Effector CD4-positive, alpha-beta T cell (primary cell): ENCODE measurements at regions not wholly inside any gene's neighbourhood (a gene's known extent, or its start where the extent isn't known, plus 50 kb on each side); places are given as distances from the start of the nearest gene placed in this dataset.

Experiments
- DNase-seq: peaks from one replicate; pipeline ENCODE4 v3.0.0-alpha.2; 2020

DNA sequence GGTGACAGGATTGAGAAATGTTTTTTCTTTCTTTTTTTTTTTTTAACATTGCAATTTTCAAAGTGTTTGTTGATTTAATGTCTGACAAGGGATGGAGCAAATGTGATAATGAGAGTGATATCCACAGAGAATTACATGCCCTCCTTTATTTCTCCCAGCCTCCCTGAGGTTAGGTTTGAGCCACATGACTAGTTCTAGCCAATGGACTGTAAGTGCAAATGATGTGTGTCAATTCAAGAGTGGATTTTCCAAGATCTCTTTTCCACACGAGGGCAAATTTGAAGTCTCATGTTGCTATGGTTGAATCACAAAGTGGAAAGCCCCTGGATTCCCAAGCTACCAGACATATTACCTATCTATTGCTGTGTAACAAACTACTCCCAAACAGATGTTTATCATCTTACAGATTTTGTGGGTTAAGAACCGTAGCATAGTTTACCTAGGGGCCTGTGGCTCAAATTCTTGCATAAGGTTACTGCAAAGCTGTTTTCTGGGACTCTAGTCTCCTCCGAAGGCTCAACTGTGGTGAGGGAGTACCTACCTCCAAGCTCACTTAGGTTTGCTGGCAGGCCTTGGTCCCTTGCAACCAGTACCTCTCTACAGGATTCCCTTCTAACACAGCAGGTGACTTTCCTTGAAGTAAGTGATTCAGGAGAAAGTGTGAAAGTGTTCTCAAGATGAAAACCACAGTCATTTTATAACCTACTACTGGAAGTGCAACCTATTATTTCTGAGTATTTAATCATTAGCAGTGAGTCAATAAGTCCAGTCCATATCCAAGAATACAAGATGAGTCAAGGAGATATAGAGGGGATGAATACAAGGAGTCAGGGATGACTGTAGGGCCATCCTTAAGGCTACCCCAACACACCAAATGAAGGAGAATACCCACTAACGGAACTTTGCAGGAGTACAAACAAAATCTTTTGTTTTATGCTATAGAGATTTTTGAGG lies 533.6 kb downstream of the PTPRC start:
- DNase-seq = no peak

DNA sequence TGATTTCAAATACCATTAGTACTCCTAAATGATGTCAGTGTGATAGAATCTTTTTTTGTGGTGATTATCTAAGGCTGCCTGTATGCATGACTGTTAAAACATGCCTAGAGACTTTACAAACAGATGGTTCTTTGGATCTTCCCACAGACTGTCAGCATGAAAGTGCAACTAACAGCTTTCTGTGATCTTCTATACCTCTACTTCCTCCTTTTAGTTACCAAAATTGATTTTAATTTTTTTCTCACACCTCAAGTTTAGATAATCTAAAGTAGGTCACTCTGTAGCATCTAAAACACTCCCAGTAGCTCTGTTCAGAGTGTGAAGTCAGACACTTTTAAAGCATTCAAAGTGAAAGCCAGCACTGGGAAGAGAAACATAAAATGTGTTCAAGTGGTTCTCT lies 534.5 kb downstream of the PTPRC start:
- no peak for DNase-seq

DNA sequence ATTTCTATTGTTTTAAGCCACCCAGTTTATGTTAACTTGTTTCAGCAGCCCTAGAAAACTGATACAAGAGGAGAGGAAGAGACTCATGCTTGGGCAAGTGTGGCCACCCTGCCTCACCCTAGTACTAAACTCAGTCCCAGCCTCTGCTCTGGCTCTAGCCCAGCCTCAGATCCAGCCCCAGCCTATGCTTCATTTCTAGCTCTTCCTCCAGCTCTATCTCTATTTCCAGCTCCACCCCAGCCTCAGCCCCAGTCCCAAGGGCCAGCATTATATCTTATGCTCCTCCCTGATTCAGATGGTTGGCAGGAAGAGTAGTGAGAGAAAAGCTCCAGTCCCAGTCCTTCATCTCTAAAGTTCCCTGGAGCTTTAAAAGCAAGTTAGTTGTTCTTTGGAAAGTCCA lies 535.5 kb downstream of the PTPRC start:
- no peak for DNase-seq

DNA sequence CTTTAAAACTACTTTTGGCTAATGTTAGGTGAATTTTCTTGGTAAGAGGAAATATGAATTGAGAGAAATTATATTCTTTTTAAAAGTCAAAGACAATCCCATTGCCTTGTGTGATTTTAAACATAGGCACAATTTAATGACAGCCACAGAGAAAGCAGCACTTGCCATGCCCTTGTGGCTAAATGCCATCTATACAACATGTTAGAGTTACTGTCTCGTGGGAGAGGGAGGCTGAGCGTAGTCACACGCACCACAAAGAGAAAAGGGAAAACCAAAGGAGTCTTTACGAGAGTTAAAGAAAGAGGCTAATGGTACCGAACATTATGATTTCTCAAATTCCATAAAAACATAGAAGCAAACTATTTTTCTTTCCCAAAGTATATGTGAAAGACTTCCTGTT lies 537.9 kb downstream of the PTPRC start:
- DNase-seq = no peak

DNA sequence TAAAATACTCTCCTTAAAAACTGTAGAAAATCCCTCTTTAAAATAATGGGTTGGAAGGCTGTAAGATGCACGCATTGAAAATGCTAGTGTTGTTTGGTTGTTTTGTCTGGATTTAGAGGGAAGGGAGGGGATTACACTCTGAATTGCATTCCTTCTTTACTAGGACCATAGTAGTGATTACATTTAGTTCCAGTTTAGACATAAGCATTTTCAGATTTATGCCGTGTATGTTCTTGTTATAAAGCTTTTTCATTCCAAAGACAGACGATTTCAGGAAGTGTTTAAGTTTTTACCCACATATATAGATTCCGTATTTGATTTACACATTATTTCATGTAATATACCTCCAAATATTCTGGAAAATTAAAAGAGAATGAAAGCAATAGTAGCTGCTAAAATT lies 538.4 kb downstream of the PTPRC start:
- no peak for DNase-seq

DNA sequence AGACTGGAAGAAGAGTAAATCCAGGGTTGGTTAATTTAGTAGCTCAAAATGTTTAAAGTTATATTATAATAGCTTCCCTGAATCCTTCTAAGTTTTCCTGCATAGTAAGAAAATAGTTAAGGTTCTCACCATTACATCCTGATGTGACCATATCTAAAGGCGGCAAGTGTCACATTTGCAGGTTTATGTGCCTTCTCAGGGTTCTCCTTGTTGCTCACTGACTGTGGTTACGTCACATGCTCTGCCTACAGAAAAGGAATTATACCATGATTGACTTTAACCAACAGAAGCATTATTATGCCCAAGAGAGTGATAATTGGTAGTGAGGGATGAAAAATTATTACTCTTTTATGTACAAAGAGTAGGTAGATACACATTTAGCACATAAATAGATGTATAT lies 539.8 kb downstream of the PTPRC start:
- DNase-seq = no peak

DNA sequence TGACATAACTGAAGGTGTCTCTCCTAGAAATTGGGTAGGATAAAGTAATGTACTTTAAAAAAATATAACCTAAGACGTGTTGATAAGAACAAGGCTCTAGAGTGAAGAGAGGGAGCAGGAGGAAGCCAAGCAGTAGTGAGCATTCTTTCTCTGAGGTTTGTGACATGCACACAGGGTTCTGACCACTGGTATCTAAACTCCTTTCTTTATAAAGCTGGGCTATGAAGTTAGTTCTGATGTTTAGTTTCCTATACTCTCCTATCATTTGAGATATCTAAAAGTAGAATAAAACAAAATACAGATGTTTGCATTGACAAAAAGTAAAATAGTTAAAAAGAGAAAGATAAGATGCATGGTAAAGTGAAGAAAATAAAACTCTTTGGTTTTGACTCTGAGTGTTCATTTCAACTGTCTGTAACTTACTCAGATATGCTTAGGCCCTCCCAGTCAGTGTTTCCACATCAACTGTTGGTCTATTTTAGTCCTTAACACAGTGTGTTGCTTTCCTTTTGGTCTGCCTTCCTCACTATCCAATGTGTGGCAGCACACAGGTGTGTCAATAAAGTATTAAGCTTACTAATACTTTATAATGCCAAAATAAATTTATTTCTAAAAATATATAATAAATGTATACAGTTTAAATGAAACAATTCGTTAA lies 543.5 kb downstream of the PTPRC start:
- DNase-seq = no peak

DNA sequence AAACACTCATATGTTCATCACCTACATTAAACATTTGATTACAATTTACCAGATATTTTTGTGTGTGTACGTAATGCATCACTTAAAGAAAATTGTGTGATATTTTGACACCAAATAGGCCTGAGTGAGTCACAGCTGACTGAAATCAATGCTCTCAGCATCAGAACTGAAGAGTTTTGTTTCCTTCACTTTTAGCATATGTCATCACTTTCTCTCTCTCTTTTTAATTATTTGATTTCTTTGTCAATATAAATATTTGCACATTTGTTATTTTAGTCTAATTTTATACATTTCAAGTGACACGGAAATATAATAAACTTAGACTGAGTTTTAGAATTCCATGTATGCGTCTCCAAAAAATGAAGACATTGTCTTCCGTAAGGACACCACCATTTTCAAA lies 545.3 kb downstream of the PTPRC start:
- no peak for DNase-seq

DNA sequence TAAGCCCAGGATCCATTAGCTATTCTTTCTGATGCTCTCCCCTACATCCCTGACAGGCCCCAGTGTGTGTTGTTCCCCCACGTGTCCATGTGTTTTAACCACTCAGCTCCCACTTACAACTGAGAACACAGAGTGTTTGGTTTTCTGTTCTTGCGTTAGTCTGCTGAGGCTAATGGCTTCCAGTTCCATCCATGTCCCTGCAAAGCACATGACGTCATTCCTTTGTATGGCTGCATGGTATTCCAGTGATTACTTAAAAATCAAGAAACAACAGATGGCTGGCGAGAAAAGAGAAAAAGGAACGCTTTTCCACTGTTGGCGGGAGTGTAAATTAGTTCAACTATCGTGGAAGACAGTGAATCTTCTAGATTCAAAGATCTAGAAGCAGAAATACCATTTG lies 556.0 kb downstream of the PTPRC start:
- DNase-seq = no peak

DNA sequence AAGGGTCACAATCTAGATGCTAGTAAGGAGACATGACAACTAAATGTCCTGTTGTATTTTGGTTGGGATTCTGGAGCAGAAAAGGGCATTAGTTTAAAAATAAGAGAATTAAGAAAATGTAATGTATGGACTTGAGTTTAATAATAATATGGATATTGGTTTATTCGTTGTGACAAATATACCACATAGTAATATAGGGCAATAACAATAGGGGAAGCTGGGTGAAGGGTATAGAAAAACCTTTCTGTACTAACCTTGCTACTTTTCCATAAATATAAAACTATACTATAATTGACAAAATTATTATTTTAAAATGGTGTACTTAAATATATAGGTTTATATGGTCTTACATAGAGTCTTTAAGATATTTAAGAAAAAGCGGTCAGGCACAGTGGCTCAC lies 558.9 kb downstream of the PTPRC start:
- DNase-seq = no peak

DNA sequence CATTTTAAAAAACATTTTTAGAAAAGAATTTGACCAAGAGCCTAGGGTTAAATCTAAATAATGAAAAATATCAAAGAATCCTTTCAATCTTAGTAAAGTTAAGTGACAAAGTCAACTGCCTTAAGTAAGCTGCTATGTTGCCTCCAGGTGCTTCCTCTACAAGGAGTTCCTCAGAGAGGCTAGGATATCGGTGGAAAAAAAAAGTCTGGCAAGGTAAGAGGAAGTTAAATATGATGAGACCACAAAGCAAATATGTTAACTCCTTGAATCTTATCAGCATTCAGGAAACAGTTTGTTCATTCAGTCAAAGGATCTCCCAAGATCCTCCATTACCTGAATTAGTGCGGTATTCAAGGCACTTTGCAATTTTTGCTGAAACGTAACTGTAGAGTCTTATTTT lies 563.5 kb downstream of the PTPRC start:
- DNase-seq = no peak

DNA sequence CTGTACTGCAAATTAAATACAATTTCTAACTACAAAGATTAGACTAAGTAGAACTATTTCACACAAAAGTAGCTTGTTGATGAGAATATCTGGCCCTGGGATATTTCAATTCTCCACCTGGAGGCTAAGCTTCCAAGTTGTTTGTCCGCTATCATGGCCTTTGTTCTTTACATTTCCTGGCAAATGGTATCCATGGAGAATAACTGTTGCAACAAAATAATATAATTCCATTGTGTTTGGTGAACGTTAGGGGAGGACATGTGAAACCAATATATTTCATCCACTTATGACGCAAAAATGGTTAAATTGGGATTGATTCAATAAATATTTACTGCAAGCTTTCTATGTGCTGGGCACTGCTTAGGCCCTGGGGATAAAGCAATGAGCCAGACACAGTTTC lies 565.4 kb downstream of the PTPRC start:
- no peak for DNase-seq

DNA sequence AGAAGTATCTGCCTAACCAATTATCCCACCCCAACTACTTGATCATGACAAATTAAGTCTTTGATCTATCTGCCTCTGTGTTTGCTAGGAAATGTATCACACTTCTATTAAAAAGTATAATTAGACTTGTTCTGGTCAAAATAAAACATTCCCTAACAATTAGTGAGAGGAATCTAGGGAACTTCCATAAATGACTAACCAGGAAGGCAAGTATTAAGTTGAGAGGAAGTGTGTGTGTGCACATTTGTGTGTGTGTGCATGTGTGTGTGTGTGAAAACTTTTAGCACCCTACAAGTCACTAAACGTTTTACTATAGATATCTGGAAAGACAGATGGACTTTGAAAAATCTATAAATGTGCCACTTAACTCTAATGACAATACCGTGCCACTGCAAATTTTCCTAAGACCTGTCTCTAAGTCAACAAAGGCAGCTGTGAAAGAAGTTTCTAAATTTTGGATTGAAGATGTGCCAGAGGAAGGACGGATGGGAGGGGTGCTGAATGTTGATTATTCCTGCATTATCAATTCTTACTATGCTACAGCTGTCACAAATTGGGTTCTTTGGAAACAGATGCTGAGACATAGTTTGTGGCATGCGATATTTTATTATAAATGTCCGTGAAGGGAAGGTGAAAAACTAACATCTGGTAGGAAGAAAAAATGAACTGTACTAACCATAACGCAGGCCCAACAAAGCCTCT lies 567.1 kb downstream of the PTPRC start:
- DNase-seq = no peak

DNA sequence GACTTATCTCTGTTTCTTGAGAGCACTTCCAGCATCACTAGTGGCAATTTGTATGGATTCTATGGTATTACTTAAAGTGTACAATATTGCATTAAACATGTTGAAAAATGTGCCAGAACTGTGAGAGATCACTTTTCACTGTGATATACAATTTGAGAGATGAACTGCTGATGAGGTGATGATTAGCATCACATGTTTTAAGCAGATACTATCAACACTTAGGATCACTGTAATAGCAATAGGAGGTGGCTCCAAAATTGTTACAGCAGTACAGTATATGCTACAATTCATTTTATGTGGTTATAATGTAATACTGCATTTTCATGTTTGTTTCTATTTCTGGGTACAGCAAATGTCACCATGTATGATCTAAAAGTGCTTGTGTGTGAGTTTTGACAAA lies 570.0 kb downstream of the PTPRC start:
- DNase-seq = no peak

DNA sequence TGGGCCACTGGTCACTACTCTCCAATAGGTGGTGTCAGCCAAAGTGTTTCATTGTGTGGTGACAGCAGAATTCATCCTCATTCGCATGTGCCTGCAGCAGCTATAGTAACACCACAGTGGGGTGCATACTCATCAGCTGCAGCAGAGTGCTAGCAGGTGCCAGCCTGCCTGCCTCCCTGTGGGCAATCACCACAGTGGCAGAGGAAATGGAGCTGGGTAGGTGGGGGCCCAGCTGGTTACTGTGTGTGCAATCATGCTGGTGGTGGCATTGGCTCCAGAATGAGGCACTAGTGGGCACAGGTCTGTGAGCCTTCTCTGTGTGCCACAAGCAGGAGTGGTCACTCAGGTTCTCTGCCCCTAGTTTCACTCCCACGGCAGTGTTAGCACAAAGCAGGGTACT lies 579.2 kb downstream of the PTPRC start:
- DNase-seq = no peak

DNA sequence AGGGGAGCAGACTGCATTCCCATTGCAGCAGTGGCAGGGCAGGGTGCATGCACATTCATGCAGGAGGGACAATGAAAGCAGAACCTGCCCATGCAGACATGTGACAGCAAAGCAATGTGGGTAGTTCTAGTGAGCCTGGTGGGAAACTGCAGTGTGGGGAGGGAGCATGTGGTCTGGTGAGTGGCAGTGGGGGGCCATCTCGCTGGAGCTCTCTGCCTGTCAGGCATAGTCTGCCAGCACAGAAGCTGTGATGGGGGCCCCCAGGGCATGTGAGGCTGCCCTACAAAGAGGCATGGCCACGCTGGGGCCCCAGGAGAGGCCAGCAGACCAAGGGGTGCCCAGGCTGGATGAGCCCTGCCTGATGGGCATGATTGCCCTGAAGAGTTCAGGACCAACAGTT lies 579.7 kb downstream of the PTPRC start:
- no peak for DNase-seq

DNA sequence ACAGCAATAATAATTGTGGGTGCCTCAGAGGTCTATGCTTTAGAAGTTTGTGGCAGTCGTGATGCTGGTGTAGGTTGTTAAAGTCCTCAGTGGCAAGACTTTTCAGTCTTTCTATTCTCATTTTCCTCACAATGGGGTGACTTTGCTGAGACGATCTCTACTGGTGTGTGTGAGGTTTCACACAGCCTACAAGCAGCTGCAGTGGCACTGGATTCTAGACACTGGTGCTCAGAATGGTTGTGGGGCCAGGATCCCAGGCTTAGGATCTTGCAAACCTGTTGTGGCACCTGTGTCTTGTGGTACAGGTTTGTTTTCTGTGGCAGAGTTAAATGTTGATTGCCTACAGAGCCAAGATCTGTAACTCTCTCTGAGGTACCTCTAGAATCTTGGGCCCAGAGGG lies 581.2 kb downstream of the PTPRC start:
- no peak for DNase-seq

DNA sequence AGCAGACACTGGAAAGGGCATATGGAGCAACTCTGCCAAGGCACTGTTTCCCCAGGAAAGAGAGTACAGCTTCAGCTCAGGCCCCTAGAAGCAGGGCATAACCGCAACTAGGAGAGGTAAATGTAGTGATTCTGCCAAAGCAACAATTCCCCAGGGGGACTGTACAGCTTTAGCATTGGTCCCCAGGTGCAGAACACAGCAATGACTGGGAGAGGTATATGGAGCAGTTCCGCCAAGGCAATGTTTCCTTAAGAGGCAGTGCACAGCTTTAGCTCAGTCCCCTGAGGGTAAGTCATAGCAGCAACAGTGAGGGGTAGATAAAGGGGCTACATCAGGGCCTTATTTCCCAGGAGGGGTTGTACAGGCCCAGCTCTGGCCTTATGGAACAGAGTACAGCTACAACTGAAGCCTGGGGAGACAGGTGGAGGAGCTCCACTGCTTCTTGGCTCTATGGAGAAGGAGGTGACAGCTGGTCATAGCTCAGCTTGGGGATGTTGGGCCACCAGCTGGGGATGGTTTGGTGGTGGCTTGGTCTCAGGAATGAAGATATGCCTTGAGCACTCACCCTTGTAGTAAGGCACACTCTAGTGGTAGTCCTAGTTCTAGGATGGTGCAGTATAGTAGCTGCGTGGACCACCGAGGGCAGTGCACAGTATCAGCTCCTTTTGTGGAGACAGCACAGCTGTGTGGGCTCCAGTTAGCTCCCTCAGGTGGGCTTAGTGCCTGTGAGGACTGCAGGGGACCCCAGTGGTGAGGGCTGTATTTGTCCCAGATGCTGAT lies 582.7 kb downstream of the PTPRC start:
- DNase-seq = no peak

DNA sequence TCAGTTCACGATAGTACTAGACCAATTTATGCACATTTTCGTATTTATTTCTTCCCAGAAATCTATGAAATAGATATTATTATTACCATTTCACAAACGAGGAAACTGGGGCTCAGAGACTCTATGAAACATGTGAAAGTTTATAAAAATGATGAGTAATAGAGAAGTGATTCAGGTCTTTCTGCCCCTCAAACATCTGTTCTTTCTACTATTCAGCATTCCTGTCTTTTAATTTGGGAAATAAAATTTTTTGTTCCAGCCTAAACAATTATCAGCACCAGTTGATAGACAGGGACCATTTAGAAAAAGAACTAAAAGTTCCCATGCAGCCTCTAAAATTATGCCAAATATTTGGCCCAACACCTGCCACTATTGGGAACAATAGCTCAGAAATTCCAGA lies 585.1 kb downstream of the PTPRC start:
- DNase-seq = no peak

DNA sequence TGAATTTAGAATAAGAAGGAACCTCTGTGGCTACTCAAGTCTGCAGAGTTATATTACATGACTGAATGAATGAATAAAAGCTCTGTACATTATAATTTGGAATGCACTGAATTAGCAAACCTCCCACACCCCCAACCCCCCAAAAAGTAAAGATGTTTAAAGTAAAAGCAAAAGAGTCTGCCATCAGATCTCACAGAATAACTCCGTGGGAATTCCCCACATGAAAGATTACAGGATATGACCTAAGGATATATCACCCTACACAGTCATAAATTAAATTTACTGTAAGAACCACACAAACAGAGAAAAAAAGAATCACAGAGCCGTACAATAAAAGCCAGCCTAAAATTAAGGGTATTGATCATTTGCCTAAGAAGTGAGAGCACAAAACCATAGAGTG lies 587.3 kb downstream of the PTPRC start:
- no peak for DNase-seq

DNA sequence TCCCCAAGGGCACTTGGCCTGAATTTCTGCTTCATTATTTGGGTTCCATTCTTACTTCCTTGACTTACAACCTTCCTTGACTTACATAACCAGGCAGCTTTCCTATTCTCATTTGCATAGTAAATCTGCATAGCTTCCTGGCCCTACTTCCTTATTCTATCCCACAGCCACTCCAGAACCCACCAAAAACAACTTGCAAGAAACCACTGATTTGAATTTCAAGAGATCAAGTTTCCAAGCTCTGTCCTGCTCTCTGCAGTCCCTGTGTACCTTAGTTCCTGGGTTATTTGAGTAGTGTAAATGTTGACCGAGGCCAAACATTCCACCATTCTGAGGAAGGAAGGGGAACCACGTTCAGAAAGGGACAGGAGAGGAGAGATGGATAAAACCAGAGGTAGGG lies 603.3 kb downstream of the PTPRC start:
- no peak for DNase-seq

DNA sequence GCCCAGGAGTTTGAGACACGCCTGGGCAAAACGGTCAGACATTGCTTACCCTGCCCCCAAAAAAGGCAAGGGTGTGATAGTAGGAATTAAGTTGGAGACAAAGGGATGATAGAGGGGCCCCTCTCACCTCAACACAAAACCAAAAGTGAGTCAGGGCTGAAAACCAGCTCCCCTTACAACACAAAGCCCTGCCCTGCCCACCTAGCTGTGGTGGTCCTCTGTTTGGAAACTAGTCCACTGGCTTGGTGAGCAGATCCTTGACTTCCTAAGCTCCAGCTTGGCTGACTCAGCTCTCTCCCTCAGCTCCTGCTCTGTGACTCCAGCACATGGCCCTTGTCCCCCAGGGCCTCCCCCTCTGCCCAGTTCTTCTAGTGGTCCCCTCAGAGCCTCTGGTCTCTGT lies 603.8 kb downstream of the PTPRC start:
- no peak for DNase-seq

DNA sequence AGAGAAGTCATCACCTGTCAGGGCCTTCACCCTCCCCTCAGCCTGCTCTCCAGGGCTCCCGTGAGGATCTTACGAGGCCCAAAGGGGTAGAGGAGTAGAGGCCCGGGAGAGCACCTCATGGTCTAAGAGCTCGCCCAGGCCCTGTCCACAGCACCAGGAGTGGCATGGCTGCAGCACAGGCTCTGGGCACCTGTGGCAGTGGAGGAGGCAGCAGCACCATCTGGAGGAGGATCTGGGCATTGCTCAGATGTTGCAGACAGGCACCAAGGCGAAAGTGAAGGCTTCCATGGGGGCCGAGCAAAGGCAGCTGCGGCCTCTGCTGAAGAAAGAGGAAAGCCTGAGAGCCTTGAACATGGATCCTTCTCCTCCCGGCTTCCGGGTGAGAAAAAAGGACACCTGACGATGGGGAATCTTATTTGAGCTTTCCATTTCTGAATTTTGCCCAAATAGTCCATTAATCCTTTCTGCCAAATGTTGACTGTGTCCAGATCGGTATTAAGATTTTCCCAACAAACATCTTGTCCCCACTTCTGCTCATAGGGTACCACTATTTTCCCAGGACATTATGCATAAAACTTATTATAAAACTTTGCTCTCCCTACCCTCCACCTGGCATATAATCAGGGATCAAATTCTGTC lies 604.7 kb downstream of the PTPRC start:
- peak; percentile 33 for DNase-seq
